Right forelimb (tissue), 1 donor: ENCODE measurements at regions not wholly inside any gene's neighbourhood (a gene's known extent, or its start where the extent isn't known, plus 50 kb on each side); places are given as distances from the start of the nearest gene placed in this dataset.

Experiments
- DNase-seq: peaks from one replicate; pipeline ENCODE4 v3.0.0-alpha.2; 2018

GRCh38 chr2:136259551-136259950, 141.6 kb upstream of the CXCR4 start:
- no peak for DNase-seq

DNA sequence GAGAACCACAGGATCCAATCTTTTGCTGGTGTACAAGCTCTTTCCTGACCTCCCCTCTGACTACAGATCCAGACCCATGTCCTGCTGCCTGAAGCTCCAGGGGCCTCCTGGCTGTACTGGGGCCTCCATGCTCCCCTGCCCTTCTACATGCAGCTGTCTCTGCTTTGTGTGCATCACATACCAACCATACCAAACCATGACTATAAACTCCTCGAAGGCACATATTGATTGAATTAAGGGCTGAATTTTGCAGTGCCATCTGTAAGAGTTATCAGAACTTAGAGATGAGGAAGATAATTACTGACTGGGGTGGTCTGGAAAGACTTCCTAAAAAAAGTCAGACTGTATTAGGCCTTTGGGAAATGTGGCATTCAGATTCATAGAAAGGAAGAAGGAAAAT, 139.9 kb upstream of the CXCR4 start:
- no peak for DNase-seq

GRCh38 chr2:136255648-136256461, 137.9 kb upstream of the CXCR4 start:
- no peak for DNase-seq

- DNase-seq: no peak
Measured at GRCh38 chr2:136255127-136255526, 137.2 kb upstream of the CXCR4 start.

- DNase-seq: no peak
Measured at GRCh38 chr2:136254681-136255080, 136.7 kb upstream of the CXCR4 start.

GRCh38 chr2:136253288-136254004, 135.5 kb upstream of the CXCR4 start:
- no peak for DNase-seq

DNA sequence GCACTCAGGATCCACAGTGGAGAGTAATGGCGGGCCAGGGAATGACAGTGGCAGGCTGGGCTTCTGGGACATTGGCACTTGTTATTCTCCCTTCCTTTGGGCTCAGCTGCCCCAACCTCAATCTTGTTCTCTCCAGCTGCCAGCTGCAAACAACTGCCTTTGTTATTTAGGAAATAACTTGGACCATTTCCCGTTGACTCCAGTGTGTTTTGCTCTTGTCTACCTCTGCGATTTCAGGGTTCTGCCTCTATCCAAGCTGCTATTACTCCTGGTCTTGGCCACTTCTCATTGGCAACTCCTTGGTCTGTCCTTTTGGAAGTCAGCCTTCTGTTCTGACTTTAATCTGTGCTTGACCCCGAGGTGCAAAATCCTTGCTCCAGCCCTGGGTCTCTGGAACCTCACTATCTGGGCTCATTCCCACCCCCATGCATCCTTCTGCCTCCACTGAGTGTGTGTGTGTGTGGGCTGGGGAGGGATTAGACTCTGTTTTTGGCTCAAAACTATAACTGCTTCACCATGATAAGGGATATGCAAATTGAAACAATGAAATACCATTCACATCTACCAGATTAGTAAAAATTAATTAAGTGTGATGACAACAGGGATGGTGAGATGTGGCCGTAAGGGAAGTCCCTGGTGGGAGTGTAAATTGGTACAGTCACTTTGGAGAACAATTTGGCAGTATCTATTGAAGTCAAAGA, 134.1 kb upstream of the CXCR4 start:
- no peak for DNase-seq

DNA sequence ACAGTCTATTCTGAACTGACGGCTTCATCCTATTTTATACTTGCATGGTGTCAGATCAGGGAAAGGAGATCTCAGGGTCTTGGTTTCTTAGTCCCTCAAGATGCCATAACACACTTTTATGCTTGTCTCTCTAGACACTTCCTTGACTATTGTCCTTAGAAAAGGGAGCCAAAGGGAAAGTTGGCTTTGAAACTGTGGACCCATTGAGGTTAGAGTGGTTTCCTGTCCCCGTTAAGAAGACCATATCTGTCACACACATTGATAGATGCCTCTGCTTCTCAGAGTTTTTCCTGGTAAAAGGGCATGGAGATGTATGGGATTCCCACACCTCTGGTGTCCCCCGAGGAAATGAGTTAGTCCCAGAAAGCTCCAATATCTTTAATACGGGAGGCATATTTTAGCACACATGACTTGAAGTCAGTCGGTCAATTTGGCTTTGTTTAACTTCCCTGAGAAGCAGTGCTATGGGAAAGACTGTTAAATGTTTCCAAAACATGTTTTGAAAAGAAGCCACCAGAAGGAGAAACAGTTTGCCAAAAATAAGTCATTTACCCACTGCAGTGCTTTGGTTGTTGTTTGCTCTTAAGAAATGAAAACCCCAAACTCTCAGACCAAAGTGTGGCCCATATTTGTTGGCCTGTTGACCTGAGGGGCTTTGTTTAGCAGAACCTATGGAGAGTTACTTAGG, 133.4 kb upstream of the CXCR4 start:
- DNase-seq: no peak

- DNase-seq: no peak
Measured at GRCh38 chr2:136250131-136250530, 132.2 kb upstream of the CXCR4 start.

- DNase-seq: no peak
Measured at GRCh38 chr2:136248907-136249306, 131.0 kb upstream of the CXCR4 start.

GRCh38 chr2:136248242-136248641, 130.3 kb upstream of the CXCR4 start:
- no peak for DNase-seq

GRCh38 chr2:136247204-136247950, 129.4 kb upstream of the CXCR4 start:
- no peak for DNase-seq

DNA sequence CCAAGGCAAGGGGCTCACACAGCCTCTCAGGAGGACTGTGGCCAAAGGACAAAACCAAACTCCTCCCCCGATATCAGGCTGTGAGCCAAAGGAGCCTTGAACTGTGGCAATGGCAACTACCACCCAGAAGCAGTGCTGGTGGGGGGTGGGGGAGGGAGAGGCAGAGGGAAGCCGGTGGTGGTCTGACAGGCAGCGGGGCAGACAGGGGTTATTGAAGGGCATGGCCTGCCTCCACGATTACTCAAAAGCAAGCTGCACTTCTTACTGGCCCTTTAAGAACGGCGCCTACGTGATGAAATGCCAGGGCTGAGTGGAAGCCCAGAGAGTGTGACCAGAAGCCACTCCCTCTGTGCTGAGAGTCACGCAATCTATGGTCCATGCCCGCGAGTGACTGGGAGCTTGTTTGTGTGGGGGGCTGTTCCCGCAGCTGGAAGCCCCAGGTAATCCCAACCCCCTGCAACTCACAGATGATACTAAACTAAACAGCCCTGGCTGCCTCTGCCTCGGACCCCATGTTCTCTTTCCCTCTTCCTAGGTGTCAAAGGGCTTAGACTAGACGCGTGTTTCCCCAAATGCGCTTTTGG, 128.2 kb upstream of the CXCR4 start:
- no peak for DNase-seq

DNA sequence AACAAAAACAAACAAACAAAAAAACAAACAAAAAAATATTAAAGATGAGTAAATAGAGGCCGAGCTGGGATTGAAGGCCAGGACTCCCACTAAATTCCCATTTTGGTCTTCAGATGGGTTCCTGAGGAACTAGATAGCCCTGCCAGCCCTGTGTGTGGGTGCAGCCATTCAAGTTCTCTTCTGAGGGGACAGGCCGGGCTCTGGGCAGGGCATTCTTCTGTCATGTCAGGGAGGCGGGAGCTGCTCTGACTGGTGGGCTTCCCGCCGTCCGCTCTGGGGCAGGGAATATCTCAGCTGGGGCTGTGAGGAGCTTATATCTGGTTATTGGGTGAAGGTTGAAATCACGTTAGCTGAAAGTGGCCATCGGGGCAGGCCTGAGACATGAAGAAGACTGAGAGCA, 127.3 kb upstream of the CXCR4 start:
- no peak for DNase-seq

GRCh38 chr2:136244536-136244885, 126.6 kb upstream of the CXCR4 start:
- DNase-seq: no peak

GRCh38 chr2:136243638-136244535, 125.9 kb upstream of the CXCR4 start:
- DNase-seq: no peak

DNA sequence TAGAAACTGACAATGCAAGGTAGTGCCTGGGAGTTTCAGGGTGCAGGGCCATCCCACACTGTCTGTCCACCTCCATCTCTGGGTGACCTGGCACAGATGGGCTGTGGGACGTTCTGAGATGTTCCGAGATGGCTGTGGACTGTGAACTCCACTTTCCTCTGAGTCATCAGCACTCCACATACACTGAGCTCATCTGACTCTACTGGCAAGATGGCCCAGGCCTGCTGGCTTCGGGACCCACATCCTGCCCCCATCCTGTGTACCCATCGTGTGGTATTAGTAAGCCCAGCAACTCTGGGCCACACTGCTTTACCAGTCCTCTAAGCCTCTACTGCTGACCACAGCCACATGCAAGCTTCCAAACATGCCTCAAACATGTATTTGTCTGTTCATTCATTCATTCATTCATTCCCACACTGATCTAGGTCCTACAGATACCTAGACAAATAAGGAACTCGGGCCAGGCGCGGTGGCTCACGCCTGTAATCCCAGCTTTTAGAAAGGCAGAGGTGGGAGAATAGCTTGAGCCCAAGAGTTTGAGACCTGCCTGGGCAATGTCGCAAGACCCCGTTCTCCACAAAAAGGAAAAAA, 124.8 kb upstream of the CXCR4 start:
- DNase-seq: no peak

DNA sequence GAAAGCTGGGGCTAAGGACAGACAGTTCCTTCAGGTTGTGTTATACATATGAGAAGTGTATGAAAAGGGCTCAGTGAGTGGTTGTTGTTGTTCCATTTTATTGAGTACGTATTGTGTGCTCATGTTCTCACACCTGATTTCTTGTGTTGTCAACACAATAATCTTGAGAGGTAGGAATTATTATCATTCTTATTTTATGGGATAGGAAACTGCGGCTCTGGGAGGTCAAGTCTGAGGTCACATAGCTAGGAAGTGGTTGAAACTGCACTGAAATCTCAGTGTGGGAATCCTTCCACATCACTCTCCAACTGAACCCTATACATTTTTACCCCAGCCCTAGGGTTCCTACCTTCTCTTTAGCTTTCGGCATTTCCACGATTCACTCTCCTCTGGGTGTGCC, 124.2 kb upstream of the CXCR4 start:
- DNase-seq: no peak

GRCh38 chr2:136239079-136239685, 121.2 kb upstream of the CXCR4 start:
- DNase-seq: no peak
